ENCODE measurements at regions not wholly inside any gene's neighbourhood (a gene's known extent, or its start where the extent isn't known, plus 50 kb on each side); places are given as distances from the start of the nearest gene placed in this dataset.

GRCh38 chr6:96301781-96302180 is 219.8 kb upstream of the UFL1 start:
- ChIA-PET CTCF (no interaction called here), POLR2A (ENCODE audit: low non-redundant PET) (no interaction called here)
- H3K36me3 ChIP-seq (ENCODE audit: insufficient read depth, low read length, poor library complexity, severe bottlenecking) = no peaks in the 10 kb centered on the region
- no peaks in the 10 kb centered on the region for H3K9me3 ChIP-seq (ENCODE audit: low read depth, low read length, poor library complexity, severe bottlenecking)
- TF ChIP-seq EZH2 (IDR thresholded peaks at IDR 0.05; ENCODE audit: borderline replicate concordance, low read depth, low read length, poor library complexity, severe bottlenecking) = no peak
- TF ChIP-seq CTCF (conservative IDR thresholded peaks at IDR 0.05; ENCODE audit: low read depth, low read length) = no peak
- DNase-seq (ENCODE audit: low spot score) = peak; percentile 18
- H3K4me1 ChIP-seq (ENCODE audit: insufficient read depth, low read length, poor library complexity, severe bottlenecking) = no peaks in the 10 kb centered on the region
- H3K4me3 ChIP-seq (ENCODE audit: low read depth, low read length, poor library complexity, severe bottlenecking) = no peak overlapping the region
- no peaks in the 10 kb centered on the region for H3K27me3 ChIP-seq (replicated peaks; ENCODE audit: insufficient read depth, low read depth, low read length, poor library complexity)
- no TSS peak for BruUV-seq (replicated peaks)
- H3K27ac ChIP-seq (ENCODE audit: low read depth, low read length, poor library complexity, severe bottlenecking) = no peak overlapping the region
- intact Hi-C loops (cut with micrococcal nuclease; ENCODE audit: unreplicated experiment) = no loop called here

DNA sequence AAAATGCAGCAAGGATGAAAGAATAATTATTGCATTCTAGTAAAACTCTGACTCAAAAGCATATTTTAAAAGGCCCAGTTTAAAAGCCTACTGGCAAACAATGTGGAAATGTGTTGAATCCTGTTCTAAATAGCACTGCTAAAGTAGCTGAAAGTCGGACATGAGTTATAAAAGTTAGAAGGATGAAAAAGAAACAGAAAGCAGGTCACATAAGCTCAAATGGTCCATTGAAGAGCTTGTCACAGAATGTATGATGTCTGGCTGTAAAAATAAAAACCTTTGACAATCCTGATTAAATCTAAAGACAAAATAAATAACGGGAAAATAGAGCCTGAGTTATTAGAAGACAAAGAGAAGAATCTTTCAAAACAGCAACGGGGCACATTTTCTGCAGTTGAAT is 218.6 kb upstream of the UFL1 start:
- no peaks in the 10 kb centered on the region for H3K27me3 ChIP-seq (replicated peaks; ENCODE audit: insufficient read depth, low read depth, low read length, poor library complexity)
- no peaks in the 10 kb centered on the region for H3K4me1 ChIP-seq (ENCODE audit: insufficient read depth, low read length, poor library complexity, severe bottlenecking)
- no peak overlapping the region for H3K27ac ChIP-seq (ENCODE audit: low read depth, low read length, poor library complexity, severe bottlenecking)
- H3K9me3 ChIP-seq (ENCODE audit: low read depth, low read length, poor library complexity, severe bottlenecking) = no peaks in the 10 kb centered on the region
- intact Hi-C loops (cut with micrococcal nuclease; ENCODE audit: unreplicated experiment) = no loop called here
- TF ChIP-seq EZH2 (IDR thresholded peaks at IDR 0.05; ENCODE audit: borderline replicate concordance, low read depth, low read length, poor library complexity, severe bottlenecking) (no peak), CTCF (conservative IDR thresholded peaks at IDR 0.05; ENCODE audit: low read depth, low read length) (no peak)
- CTCF ChIA-PET = no interaction called here
- POLR2A ChIA-PET (ENCODE audit: low non-redundant PET) = no interaction called here
- BruUV-seq (replicated peaks) = no TSS peak
- H3K4me3 ChIP-seq (ENCODE audit: low read depth, low read length, poor library complexity, severe bottlenecking) = no peak overlapping the region
- DNase-seq (ENCODE audit: low spot score) = no peak
- no peaks in the 10 kb centered on the region for H3K36me3 ChIP-seq (ENCODE audit: insufficient read depth, low read length, poor library complexity, severe bottlenecking)

DNA sequence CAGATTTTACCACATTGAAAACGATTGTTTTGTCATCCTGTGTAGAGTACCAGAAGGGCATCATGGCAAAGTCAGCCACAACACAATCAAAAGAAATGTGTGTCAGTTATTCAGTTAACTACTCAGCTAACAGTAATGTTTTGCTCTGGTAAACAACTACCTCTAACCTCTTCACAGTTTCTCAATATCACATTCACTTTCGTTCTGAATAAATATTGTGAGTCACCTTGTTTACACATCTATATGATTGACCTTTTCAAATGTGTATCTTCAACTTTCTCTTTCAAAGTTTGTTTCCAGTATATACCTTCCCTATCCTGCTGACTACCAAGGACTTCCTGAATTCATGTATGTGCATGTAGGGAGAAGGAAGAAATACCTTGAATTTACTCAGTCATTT is 216.6 kb upstream of the UFL1 start:
- Histone ChIP-seq H3K27ac (ENCODE audit: low read depth, low read length, poor library complexity, severe bottlenecking) (no peak overlapping the region), H3K4me3 (ENCODE audit: low read depth, low read length, poor library complexity, severe bottlenecking) (no peak overlapping the region), H3K4me1 (ENCODE audit: insufficient read depth, low read length, poor library complexity, severe bottlenecking) (no peaks in the 10 kb centered on the region), H3K36me3 (ENCODE audit: insufficient read depth, low read length, poor library complexity, severe bottlenecking) (no peaks in the 10 kb centered on the region), H3K27me3 (replicated peaks; ENCODE audit: insufficient read depth, low read depth, low read length, poor library complexity) (no peaks in the 10 kb centered on the region), H3K9me3 (ENCODE audit: low read depth, low read length, poor library complexity, severe bottlenecking) (no peaks in the 10 kb centered on the region)
- TF ChIP-seq EZH2 (IDR thresholded peaks at IDR 0.05; ENCODE audit: borderline replicate concordance, low read depth, low read length, poor library complexity, severe bottlenecking) = no peak
- TF ChIP-seq CTCF (conservative IDR thresholded peaks at IDR 0.05; ENCODE audit: low read depth, low read length) = no peak
- ChIA-PET CTCF (no interaction called here), POLR2A (ENCODE audit: low non-redundant PET) (no interaction called here)
- DNase-seq (ENCODE audit: low spot score) = no peak
- intact Hi-C loops (cut with micrococcal nuclease; ENCODE audit: unreplicated experiment) = no loop called here
- no TSS peak for BruUV-seq (replicated peaks)
